Stromal cell of bone marrow (primary cell): ENCODE measurements at regions not wholly inside any gene's neighbourhood (a gene's known extent, or its start where the extent isn't known, plus 50 kb on each side); places are given as distances from the start of the nearest gene placed in this dataset.
"Not testable (repeated sequence)": the region's sequence is repeated elsewhere in the genome, so short reads cannot be mapped to it uniquely, and the experiment has no call there.

Experiments used
- DNase-seq: peaks from one replicate; pipeline ENCODE4 v3.0.0-alpha.2; 2012; ENCODE audit warnings: low read depth

DNA sequence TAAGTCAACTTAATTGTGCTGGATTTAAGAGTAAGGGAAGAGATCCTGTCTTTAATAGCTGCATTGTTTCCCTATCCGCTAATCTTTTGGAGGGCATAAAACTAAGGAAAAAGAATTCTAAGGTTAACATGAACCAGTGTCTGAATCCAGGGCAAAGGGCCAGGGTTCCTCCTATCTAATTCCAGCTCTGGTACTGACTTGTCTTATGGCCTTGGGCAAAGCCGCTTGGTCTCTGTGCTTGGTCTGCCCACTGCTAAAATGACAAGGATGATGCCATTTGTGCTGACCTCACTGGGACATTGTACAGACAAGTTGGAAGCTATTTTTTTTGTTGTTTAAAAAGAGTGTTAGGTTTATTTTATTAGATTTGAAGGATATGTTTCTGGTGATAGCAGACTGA lies 334.7 kb upstream of the PIK3R1 start:
- DNase-seq, result no peak

DNA sequence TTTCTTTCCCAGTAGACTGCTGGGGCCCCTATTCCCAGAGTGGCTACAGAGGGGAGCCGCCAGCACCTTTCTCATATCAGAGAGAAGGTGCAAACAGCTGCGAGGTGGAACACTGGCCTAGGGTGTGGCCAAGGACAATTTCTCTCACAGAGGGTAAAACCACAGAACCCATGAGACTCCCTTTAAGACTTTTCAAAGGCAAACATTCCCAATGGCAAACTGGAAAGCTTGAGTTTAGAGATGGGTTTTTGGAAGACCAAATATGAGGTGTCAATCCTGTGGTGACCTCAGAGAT lies 335.1 kb upstream of the PIK3R1 start:
- no peak for DNase-seq

- peak; percentile 18 for DNase-seq
Observed at GRCh38 chr5:67879620-67880510, 335.7 kb upstream of the PIK3R1 start.

DNA sequence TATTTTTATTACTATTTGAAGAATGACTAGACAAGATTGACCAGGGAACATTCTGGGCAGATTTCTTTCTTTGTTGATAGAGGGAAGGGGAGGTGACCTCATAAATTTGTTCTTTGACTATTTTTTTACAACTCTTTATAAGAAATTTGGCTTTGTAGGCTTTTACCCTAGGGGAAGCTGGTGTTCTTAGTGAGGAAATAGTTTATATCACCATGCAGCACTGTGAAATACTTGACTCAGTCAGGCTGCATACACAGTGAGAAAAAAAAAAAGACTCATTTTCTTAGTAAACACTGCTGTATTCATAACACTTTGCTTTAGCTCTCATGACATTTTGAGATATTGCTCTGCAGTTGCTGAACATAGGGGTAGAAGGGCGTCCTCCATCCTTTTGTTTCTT lies 336.6 kb upstream of the PIK3R1 start:
- peak; percentile 59 for DNase-seq

DNA sequence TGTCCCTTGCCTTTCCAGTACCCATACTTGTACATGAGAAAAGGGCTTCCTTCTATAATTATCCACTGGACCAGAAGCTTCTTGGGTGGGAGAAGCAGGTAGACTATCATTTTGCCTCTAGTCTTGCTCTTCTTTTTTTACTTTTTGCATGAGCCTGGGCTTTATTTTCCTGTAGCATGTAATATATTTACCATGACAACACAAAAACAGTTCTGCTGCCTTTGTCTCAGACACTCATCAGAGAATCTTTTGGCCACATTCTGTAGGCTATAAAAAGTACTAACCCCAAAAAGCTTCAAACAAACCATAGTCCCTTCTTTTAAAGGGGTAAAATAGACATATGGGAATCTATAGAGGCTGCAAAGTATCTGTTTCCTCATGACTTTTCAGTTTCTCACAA lies 339.2 kb upstream of the PIK3R1 start:
- no peak for DNase-seq

GRCh38 chr5:67875601-67876000 lies 340.0 kb upstream of the PIK3R1 start:
- no peak for DNase-seq

DNA sequence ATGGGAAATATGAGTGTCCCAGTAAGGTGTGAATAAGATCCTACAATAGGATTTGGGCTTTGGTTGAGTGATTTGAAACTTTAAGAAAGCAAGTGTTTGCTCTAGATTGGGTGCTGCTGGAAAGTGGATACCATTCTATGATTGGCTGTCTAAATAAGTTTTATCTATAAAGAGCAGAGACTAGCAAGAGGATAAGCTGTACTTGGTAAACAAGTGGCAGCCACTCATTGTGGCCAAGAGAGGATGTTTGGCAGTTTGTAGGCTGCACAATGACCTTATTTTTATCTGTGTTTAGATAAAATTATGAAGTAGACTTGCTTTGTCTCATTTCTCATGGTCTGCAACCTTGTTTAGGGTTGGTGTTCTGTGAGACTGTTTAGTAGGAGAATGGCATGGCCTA lies 341.6 kb upstream of the PIK3R1 start:
- no peak for DNase-seq

- no peak for DNase-seq
Observed at GRCh38 chr5:67870662-67871061, 344.9 kb upstream of the PIK3R1 start.

DNA sequence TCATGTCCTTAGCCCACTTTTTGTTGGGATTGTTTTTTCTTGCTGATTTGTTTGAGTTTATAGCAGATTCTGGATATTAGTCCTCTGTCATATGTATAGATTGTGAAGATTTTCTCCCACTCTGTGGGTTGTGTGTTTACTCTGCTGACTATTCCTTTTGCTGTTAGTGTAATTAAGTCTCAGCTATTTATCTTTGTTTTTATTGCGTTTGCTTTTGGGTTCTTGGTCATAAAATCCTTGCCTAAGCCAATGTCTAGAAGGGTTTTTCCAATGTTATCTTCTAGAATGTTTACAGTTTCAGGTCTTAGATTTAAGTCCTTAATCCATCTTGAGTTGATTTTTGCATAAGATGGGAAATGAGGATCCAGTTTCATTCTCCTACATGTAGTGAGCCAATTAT lies 351.2 kb upstream of the PIK3R1 start:
- not testable (repeated sequence) for DNase-seq

GRCh38 chr5:67858471-67859031 lies 357.0 kb upstream of the PIK3R1 start:
- no peak for DNase-seq

GRCh38 chr5:67857502-67857901 lies 358.1 kb upstream of the PIK3R1 start:
- DNase-seq, result no peak

- no peak for DNase-seq
Observed at GRCh38 chr5:67855523-67855922, 360.0 kb upstream of the PIK3R1 start.

- not testable (repeated sequence) for DNase-seq
Observed at GRCh38 chr5:67850906-67851305, 364.6 kb upstream of the PIK3R1 start.

GRCh38 chr5:67844924-67845323 lies 370.6 kb upstream of the PIK3R1 start:
- no peak for DNase-seq

- no peak for DNase-seq
Observed at GRCh38 chr5:67842806-67843205, 372.8 kb upstream of the PIK3R1 start.

GRCh38 chr5:67837225-67837624 lies 378.3 kb upstream of the PIK3R1 start:
- not testable (repeated sequence) for DNase-seq

- DNase-seq, result not testable (repeated sequence)
Observed at GRCh38 chr5:67836496-67836895, 379.1 kb upstream of the PIK3R1 start.

DNA sequence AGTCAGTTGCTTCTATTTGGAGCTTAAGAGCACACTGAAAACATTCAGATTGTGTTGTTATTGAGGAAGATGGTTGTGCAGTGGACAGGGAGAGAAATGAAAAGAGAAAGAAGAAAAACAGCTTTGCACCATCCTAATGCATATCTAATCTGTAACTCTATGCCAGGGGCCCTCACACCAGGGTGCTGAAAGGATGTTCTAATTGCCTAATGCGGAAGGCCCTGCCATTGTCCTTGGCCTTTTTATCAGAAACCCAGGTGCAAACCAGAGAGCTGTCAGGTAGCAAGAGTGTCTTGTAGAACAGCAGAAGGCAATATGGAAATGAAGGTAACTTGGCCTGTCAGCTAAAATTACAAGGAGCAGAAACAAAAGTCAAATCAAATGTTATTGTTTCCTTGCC lies 384.5 kb upstream of the PIK3R1 start:
- no peak for DNase-seq

DNA sequence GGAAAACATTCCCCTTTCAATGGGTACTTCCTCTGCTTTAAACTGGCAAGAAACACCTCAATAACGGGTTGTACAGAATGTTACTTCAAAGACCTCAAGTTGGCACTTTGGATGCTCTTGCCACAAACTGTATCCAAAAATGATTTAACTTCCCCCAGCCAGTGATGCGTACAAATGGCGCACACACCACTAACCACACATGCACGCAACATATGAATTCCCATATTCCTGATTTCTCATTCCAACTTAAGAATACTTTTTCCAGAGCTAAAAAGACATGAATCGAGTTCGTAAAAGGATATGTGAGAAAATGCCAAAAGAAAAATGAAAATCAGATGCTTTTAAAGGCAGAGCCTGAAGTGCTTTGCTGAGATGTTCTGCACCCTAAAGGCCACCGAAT lies 388.0 kb upstream of the PIK3R1 start:
- DNase-seq, result no peak

- DNase-seq, result no peak
Observed at GRCh38 chr5:67824852-67825251, 390.7 kb upstream of the PIK3R1 start.

DNA sequence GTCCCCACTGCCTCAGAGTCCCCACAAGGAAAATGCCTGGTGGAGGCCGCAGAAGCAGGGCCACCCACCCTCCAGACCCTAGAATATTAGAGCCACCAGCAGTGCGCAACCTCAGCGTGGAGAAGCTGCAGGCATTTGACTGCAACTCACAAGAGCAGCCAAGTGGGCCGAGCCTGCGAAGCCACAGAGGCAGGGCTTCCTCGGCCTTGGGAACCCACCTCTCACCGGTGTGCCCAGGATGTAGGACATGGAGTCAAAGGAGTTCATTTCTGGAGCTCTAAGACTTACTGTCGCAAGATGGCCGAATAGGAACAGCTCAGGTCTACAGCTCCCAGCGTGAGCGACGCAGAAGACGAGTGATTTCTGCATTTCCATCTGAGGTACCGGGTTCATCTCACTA lies 397.9 kb upstream of the PIK3R1 start:
- DNase-seq, result no peak

GRCh38 chr5:67816456-67816855 lies 399.1 kb upstream of the PIK3R1 start:
- DNase-seq, result no peak

GRCh38 chr5:67815455-67816391 lies 399.8 kb upstream of the PIK3R1 start:
- no peak for DNase-seq
